DMS153 (cell line): ENCODE measurements at regions not wholly inside any gene's neighbourhood (a gene's known extent, or its start where the extent isn't known, plus 50 kb on each side); places are given as distances from the start of the nearest gene placed in this dataset.
A peak's percentile ranks its signal among the peaks of the same experiment; 100 is the strongest.

Source experiments
- DNase-seq: peaks from one replicate; lab custom pipeline; 2025; lab: John Stamatoyannopoulos, UW

- DNase-seq = no peak
These were observed 58.6 kb downstream of the LIG4 start for GRCh38 chr13:108156749-108157148.

GRCh38 chr13:108155185-108156106, 59.9 kb downstream of the LIG4 start:
- no peak for DNase-seq

GRCh38 chr13:108154421-108154858, 60.9 kb downstream of the LIG4 start:
- DNase-seq = no peak

GRCh38 chr13:108146642-108147041, 68.7 kb downstream of the LIG4 start:
- DNase-seq = no peak

- no peak for DNase-seq
These were observed 72.5 kb downstream of the LIG4 start for GRCh38 chr13:108142702-108143436.

- no peak for DNase-seq
These were observed 78.2 kb downstream of the LIG4 start for GRCh38 chr13:108137176-108137575.

GRCh38 chr13:108127406-108127805, 87.9 kb downstream of the LIG4 start:
- DNase-seq = no peak

GRCh38 chr13:108126056-108126455, 89.3 kb downstream of the LIG4 start:
- no peak for DNase-seq

GRCh38 chr13:108121406-108121805, 93.9 kb downstream of the LIG4 start:
- no peak for DNase-seq

GRCh38 chr13:108120856-108121255, 94.5 kb downstream of the LIG4 start:
- peak; percentile 61 for DNase-seq

GRCh38 chr13:108120302-108120701, 95.0 kb downstream of the LIG4 start:
- peak; percentile 87 for DNase-seq

GRCh38 chr13:108115738-108116137, 99.6 kb downstream of the LIG4 start:
- DNase-seq = no peak

GRCh38 chr13:108113407-108113806, 101.9 kb downstream of the LIG4 start:
- DNase-seq = no peak

GRCh38 chr13:108104736-108105135, 110.6 kb downstream of the LIG4 start:
- no peak for DNase-seq

- no peak for DNase-seq
These were observed 112.6 kb downstream of the LIG4 start for GRCh38 chr13:108102771-108103170.

GRCh38 chr13:108096301-108096915, 118.9 kb downstream of the LIG4 start:
- DNase-seq = no peak

GRCh38 chr13:108095036-108095435, 120.3 kb downstream of the LIG4 start:
- DNase-seq = no peak

GRCh38 chr13:108093616-108094015, 121.7 kb downstream of the LIG4 start:
- no peak for DNase-seq

- DNase-seq = no peak
These were observed 127.5 kb downstream of the LIG4 start for GRCh38 chr13:108087810-108088209.

GRCh38 chr13:108086678-108087077, 128.7 kb downstream of the LIG4 start:
- no peak for DNase-seq

GRCh38 chr13:108084840-108085239, 130.5 kb downstream of the LIG4 start:
- no peak for DNase-seq

- DNase-seq = no peak
These were observed 132.3 kb downstream of the LIG4 start for GRCh38 chr13:108083056-108083455.

- DNase-seq = no peak
These were observed 132.9 kb downstream of the LIG4 start for GRCh38 chr13:108082481-108082880.
